H1 (cell line): ENCODE measurements at regions not wholly inside any gene's neighbourhood (a gene's known extent, or its start where the extent isn't known, plus 50 kb on each side); places are given as distances from the start of the nearest gene placed in this dataset.

Source experiments
- CTCF ChIA-PET: fragments of 300-600 bp; sonication (Branson Sonifier 250); formaldehyde crosslinking; loops from one replicate; lab custom pipeline; 2021; ENCODE audit not compliant: partially characterized antibody; lab: Charles Lee
- POLR2A ChIA-PET: fragments of 300-600 bp; sonication (Branson Sonifier 250); formaldehyde crosslinking; loops from one replicate; lab custom pipeline; 2021; ENCODE audit warnings: inconsistent platforms; ENCODE audit not compliant: partially characterized antibody; lab: Charles Lee
- DNase-seq, 2 experiments: peaks; one replicate each; pipeline versions ENCODE4 v3.0.0 to v3.0.0-alpha.2; 2010 to 2022; ENCODE audit warnings: low spot score in 2 of 2, low read depth in 1 of 2, mixed read lengths in 1 of 2
- FAIRE-seq: peaks from 2 replicates; lab custom pipeline; 2011; peaks lifted over from hg19 to GRCh38; lab: Jason Lieb, UNC
- H2AFZ ChIP-seq: 2 replicates; pipeline ENCODE4 v1.8.1; 2012; ENCODE audit warnings: low read length, inconsistent platforms
- H2AK5ac ChIP-seq: 2 replicates; pipeline ENCODE4 v1.6.1; 2013; ENCODE audit warnings: low read depth, low read length
- H2BK120ac ChIP-seq: replicated peaks from 2 replicates; pipeline ENCODE3; 2013; ENCODE audit warnings: low read depth, low read length, inconsistent platforms
- H2BK12ac ChIP-seq: 2 replicates; pipeline ENCODE4 v1.6.1; 2013; ENCODE audit warnings: low read depth, low read length
- H2BK15ac ChIP-seq: 2 replicates; pipeline ENCODE4 v1.6.1; 2013; ENCODE audit warnings: low read length
- H2BK20ac ChIP-seq: 2 replicates; pipeline ENCODE4 v1.6.1; 2013; ENCODE audit warnings: low read length
- H2BK5ac ChIP-seq: 2 replicates; pipeline ENCODE4 v1.6.1; 2013; ENCODE audit warnings: low read depth, low read length
- H3K14ac ChIP-seq: 2 replicates; pipeline ENCODE4 v1.6.1; 2013; ENCODE audit warnings: inconsistent platforms; ENCODE audit not compliant: insufficient read length
- H3K18ac ChIP-seq: 2 replicates; pipeline ENCODE4 v1.6.1; 2013; ENCODE audit warnings: low read length; ENCODE audit errors: extremely low read depth
- H3K23ac ChIP-seq: 2 replicates; pipeline ENCODE4 v1.6.1; 2013; ENCODE audit warnings: inconsistent platforms; ENCODE audit not compliant: insufficient read length
- H3K23me2 ChIP-seq: 2 replicates; pipeline ENCODE4 v1.6.1; 2013; ENCODE audit warnings: low read depth, low read length
- H3K27ac ChIP-seq: 2 replicates; pipeline ENCODE4 v1.6.1; 2011; ENCODE audit warnings: low read depth, low read length, inconsistent platforms
- H3K27me3 ChIP-seq, 4 experiments: replicated peaks in 1 of 4; 1 replicate in 1 of 4; 2 replicates in 3 of 4; pipeline versions ENCODE4 v1.6.1 to v1.8.1; 2011 to 2013; ENCODE audit warnings: low read length in 3 of 4, mild to moderate bottlenecking in 3 of 4, inconsistent platforms in 2 of 4, mixed read lengths in 2 of 4, moderate library complexity in 1 of 4; ENCODE audit not compliant: control insufficient read depth in 3 of 4, insufficient read depth in 3 of 4; ENCODE audit errors: extremely low read depth in 1 of 4
- H3K36me3 ChIP-seq, 4 experiments: 2 replicates each; pipeline versions ENCODE4 v1.6.1 to v1.8.1; 2011 to 2013; ENCODE audit warnings: mild to moderate bottlenecking in 4 of 4, low read length in 3 of 4, moderate library complexity in 2 of 4, control low read depth in 1 of 4, inconsistent platforms in 1 of 4; ENCODE audit not compliant: insufficient read depth in 4 of 4, control insufficient read depth in 2 of 4
- H3K4ac ChIP-seq: replicated peaks from 2 replicates; pipeline ENCODE3; 2013; ENCODE audit warnings: low read length, low read depth, mixed read lengths, inconsistent platforms; ENCODE audit not compliant: insufficient read length
- H3K4me1 ChIP-seq, 4 experiments: replicated peaks in 1 of 4; 1 replicate in 1 of 4; 2 replicates in 3 of 4; pipeline versions ENCODE4 v1.6.1 to v1.8.1; 2011 to 2013; ENCODE audit warnings: low read length in 3 of 4, inconsistent platforms in 2 of 4, mixed read lengths in 1 of 4; ENCODE audit not compliant: insufficient read depth in 4 of 4, control insufficient read depth in 3 of 4
- H3K4me2 ChIP-seq, 2 experiments: 2 replicates each; pipeline versions ENCODE4 v1.6.1 to v1.8.1; 2011 to 2013; ENCODE audit warnings: low read depth in 2 of 2, low read length in 2 of 2, control low read depth in 1 of 2, inconsistent platforms in 1 of 2, mild to moderate bottlenecking in 1 of 2; ENCODE audit not compliant: insufficient read depth in 1 of 2
- H3K4me3 ChIP-seq, 4 experiments: fragments of 200-600, 300-600 bp in 1 of 4; sonication (generic), shearing (Covaris generic), sonication (Bioruptor Twin) in 1 of 4; 2 replicates each; pipeline versions ENCODE4 v1.5.1 to v1.8.1; 2011 to 2016; ENCODE audit warnings: low read length in 4 of 4, low read depth in 3 of 4, control low read depth in 2 of 4, inconsistent platforms in 2 of 4, mild to moderate bottlenecking in 2 of 4, mixed read lengths in 1 of 4, moderate library complexity in 1 of 4; ENCODE audit not compliant: insufficient read depth in 2 of 4; ENCODE audit errors: extremely low read depth in 1 of 4
- H3K56ac ChIP-seq: replicated peaks from 2 replicates; pipeline ENCODE3; 2013; ENCODE audit warnings: low read depth, mild to moderate bottlenecking, mixed read lengths, low read length, inconsistent platforms; ENCODE audit not compliant: insufficient read length
- H3K79me1 ChIP-seq: 2 replicates; pipeline ENCODE4 v1.6.1; 2013; ENCODE audit warnings: low read depth, low read length, control low read depth
- H3K79me2 ChIP-seq, 2 experiments: 2 replicates each; pipeline versions ENCODE4 v1.6.1 to v1.8.1; 2012 to 2013; ENCODE audit warnings: low read length in 2 of 2, mild to moderate bottlenecking in 2 of 2, inconsistent platforms in 1 of 2; ENCODE audit not compliant: insufficient read depth in 2 of 2, control insufficient read depth in 1 of 2
- H3K9ac ChIP-seq, 4 experiments: replicated peaks in 1 of 4; 1 replicate in 1 of 4; 2 replicates in 3 of 4; pipeline versions ENCODE4 v1.6.1 to v1.8.1; 2011 to 2013; ENCODE audit warnings: low read depth in 3 of 4, low read length in 3 of 4, control low read depth in 2 of 4, mild to moderate bottlenecking in 2 of 4, moderate library complexity in 2 of 4, inconsistent platforms in 1 of 4; ENCODE audit errors: extremely low read depth in 1 of 4
- H3K9me3 ChIP-seq, 2 experiments: 2 replicates each; pipeline versions ENCODE4 v1.6.1 to v1.8.1; 2012 to 2013; ENCODE audit warnings: mild to moderate bottlenecking in 2 of 2, moderate library complexity in 2 of 2, control low read depth in 1 of 2, inconsistent platforms in 1 of 2, low read depth in 1 of 2, low read length in 1 of 2, mixed read lengths in 1 of 2; ENCODE audit not compliant: insufficient read depth in 2 of 2
- H4K20me1 ChIP-seq, 2 experiments: replicated peaks in 1 of 2; 2 replicates each; pipeline versions ENCODE3 to v1.8.1; 2011 to 2013; ENCODE audit warnings: inconsistent platforms in 2 of 2, low read length in 2 of 2, mild to moderate bottlenecking in 1 of 2; ENCODE audit not compliant: insufficient read depth in 2 of 2, control insufficient read depth in 1 of 2
- H4K5ac ChIP-seq: 2 replicates; pipeline ENCODE4 v1.6.1; 2013; ENCODE audit warnings: low read length, low read depth, mixed read lengths, inconsistent platforms; ENCODE audit not compliant: insufficient read length
- H4K8ac ChIP-seq: 2 replicates; pipeline ENCODE4 v1.8.0; 2013; ENCODE audit warnings: mild to moderate bottlenecking, moderate library complexity, low read length, inconsistent platforms; ENCODE audit not compliant: insufficient read depth; ENCODE audit errors: extremely low read depth
- H4K91ac ChIP-seq: replicated peaks from 2 replicates; pipeline ENCODE3; 2013; ENCODE audit warnings: low read length, mixed read lengths, inconsistent platforms; ENCODE audit not compliant: insufficient read length
- CBX8 ChIP-seq: fragments of 300-800, 300-1000 bp; sonication (generic); IDR thresholded peaks from 2 replicates; pipeline ENCODE4 v1.7.1; 2016; ENCODE audit warnings: low read depth, low read length, borderline replicate concordance
- CEBPB ChIP-seq: IDR thresholded peaks from 2 replicates; pipeline ENCODE4 v1.6.1; 2012; ENCODE audit warnings: low read depth, low read length
- CTBP2 ChIP-seq: IDR thresholded peaks from 2 replicates; pipeline ENCODE4 v1.7.0; 2011; ENCODE audit warnings: borderline replicate concordance, mild to moderate bottlenecking, moderate library complexity, mixed read lengths, low read length; ENCODE audit not compliant: insufficient read depth, insufficient read length
- EZH2 ChIP-seq: fragments of 200-600 bp; sonication (generic); IDR thresholded peaks from 2 replicates; pipeline ENCODE4 v1.7.1; 2012; ENCODE audit warnings: low read depth, mild to moderate bottlenecking, moderate library complexity, low read length, inconsistent platforms; ENCODE audit not compliant: severe bottlenecking
- HDAC6 ChIP-seq: IDR thresholded peaks from one replicate; pipeline ENCODE4 v1.7.1; 2012; ENCODE audit warnings: low read depth, mild to moderate bottlenecking, inconsistent platforms, low read length, moderate library complexity
- NRF1 ChIP-seq: IDR thresholded peaks from 2 replicates; pipeline ENCODE4 v1.6.1; 2011; ENCODE audit warnings: mild to moderate bottlenecking, low read depth, low read length, improper control_type of control experiment
- RBBP5 ChIP-seq: IDR thresholded peaks from 2 replicates; pipeline ENCODE4 v1.7.1; 2012; ENCODE audit warnings: low read depth, mild to moderate bottlenecking, inconsistent platforms, low read length, moderate library complexity, borderline replicate concordance
- SAP30 ChIP-seq: fragments of 300-600 bp; sonication (generic); IDR thresholded peaks from 2 replicates; pipeline ENCODE4 v1.7.1; 2012; ENCODE audit warnings: low read length, moderate library complexity, mild to moderate bottlenecking, inconsistent platforms; ENCODE audit not compliant: insufficient read depth, insufficient replicate concordance
- TCF12 ChIP-seq: IDR thresholded peaks from 2 replicates; pipeline ENCODE4 v1.6.1; 2011; ENCODE audit warnings: low read depth, mild to moderate bottlenecking, low read length
- WGBS, 2 experiments: shearing (Covaris generic) in 1 of 2; methylation state at CpG; one replicate each; pipeline versions ENCODE4 v1.1.6 to v1.1.7; 2013 to 2015; ENCODE audit warnings: low lambda C conversion rate in 2 of 2, mixed read lengths in 2 of 2, inconsistent platforms in 1 of 2, low coverage in 1 of 2, missing lambda C conversion rate in 1 of 2; ENCODE audit not compliant: insufficient replicate concordance in 2 of 2, insufficient coverage in 1 of 2, insufficient read length in 1 of 2; ENCODE audit errors: extremely low coverage in 1 of 2, missing lambda C conversion rate in 1 of 2; 5-methylcytosine and 5-hydroxymethylcytosine counted together

- H4K91ac ChIP-seq: no peak overlapping the region
- no peaks in the 10 kb centered on the region for H3K27me3 ChIP-seq
- no peaks in the 10 kb centered on the region for H3K9me3 ChIP-seq
- ChIA-PET POLR2A (no interaction called here), CTCF (interaction anchor here (1.0 kb wide), 1 partner anchor 19 kb away, joined by 3 read pairs; no protein-coding TSS in a partner anchor)
- FAIRE-seq (no peak), DNase-seq (no peak)
- H3K79me2 ChIP-seq: no peaks in the 10 kb centered on the region
- H3K56ac ChIP-seq: no peak overlapping the region
- H3K27ac ChIP-seq: no peak overlapping the region
- H2AK5ac ChIP-seq: no peak overlapping the region
- no peak overlapping the region for H4K5ac ChIP-seq
- no peak for TF ChIP-seq SAP30
- TF ChIP-seq HDAC6: no peak
- TF ChIP-seq NRF1: no peak
- no peak for TF ChIP-seq CTBP2
- no peak for TF ChIP-seq CEBPB
- no peak for TF ChIP-seq CBX8
- no peak for TF ChIP-seq RBBP5
- no peak for TF ChIP-seq TCF12
- no peak for TF ChIP-seq EZH2
- TF ChIP-seq, all 59 proteins: peak for 0
- H3K79me1 ChIP-seq: no peaks in the 10 kb centered on the region
- no peak overlapping the region for H2BK15ac ChIP-seq
- H3K9ac ChIP-seq: no peak overlapping the region
- no peak overlapping the region for H3K14ac ChIP-seq
- H3K23ac ChIP-seq: no peak overlapping the region
- H3K36me3 ChIP-seq: no peaks in the 10 kb centered on the region
- no peak overlapping the region for H3K4me3 ChIP-seq
- H3K18ac ChIP-seq: no peak overlapping the region
- H3K23me2 ChIP-seq: no peaks in the 10 kb centered on the region
- no peak overlapping the region for H2BK20ac ChIP-seq
- no peaks in the 10 kb centered on the region for H4K20me1 ChIP-seq
- no peak overlapping the region for H2BK120ac ChIP-seq
- no peak overlapping the region for H2BK5ac ChIP-seq
- no peak overlapping the region for H3K4ac ChIP-seq
- H4K8ac ChIP-seq: no peak overlapping the region
- H2AFZ ChIP-seq: no peak overlapping the region
- H2BK12ac ChIP-seq: no peak overlapping the region
- no peaks in the 10 kb centered on the region for H3K4me1 ChIP-seq
- no peak overlapping the region for H3K4me2 ChIP-seq
- 82% methylated on average over 6 of the region's 8 CpGs; no CpG with 5 or more reads in 1 of the 2 experiments for WGBS, 2 experiments
Measured at GRCh38 chr2:128980475-128980874, 661.8 kb upstream of the HS6ST1 start.
